MCF 10A (cell line): ENCODE measurements at regions not wholly inside any gene's neighbourhood (a gene's known extent, or its start where the extent isn't known, plus 50 kb on each side); places are given as distances from the start of the nearest gene placed in this dataset.

Experiments used
- BruUV-seq: library from RNA; stranded (reverse); fragments of 400-500 nt; replicated peaks from 2 replicates; lab custom pipeline; 2021; lab: Mats Ljungman, UMichigan
- CTCF ChIA-PET: fragments of 300-600 bp; sonication (Branson Sonifier 250); formaldehyde crosslinking; extraction: SDS; loops from one replicate; lab custom pipeline; 2021; ENCODE audit warnings: antibody characterized with exemption, inconsistent platforms; lab: Yijun Ruan, JAX
- POLR2A ChIA-PET: fragments of 300-600, 350-650 bp; sonication (Branson Sonifier 250); formaldehyde crosslinking; extraction: SDS; loops from one replicate; lab custom pipeline; 2020; ENCODE audit warnings: antibody characterized with exemption, inconsistent platforms; lab: Yijun Ruan, JAX
- DNase-seq: peaks from one replicate; pipeline ENCODE4 v3.0.0-alpha.2; 2018; ENCODE audit not compliant: unreplicated experiment
- H3K27ac Mint-ChIP-seq: one replicate; pipeline ENCODE4 v1.8.0; 2022; ENCODE audit warnings: mild to moderate bottlenecking, low read depth, mixed read lengths; ENCODE audit not compliant: unreplicated experiment
- H3K27me3 Mint-ChIP-seq: one replicate; pipeline ENCODE4 v1.8.0; 2022; ENCODE audit warnings: mixed read lengths; ENCODE audit not compliant: insufficient read depth, unreplicated experiment
- H3K36me3 Mint-ChIP-seq: one replicate; pipeline ENCODE4 v1.8.0; 2022; ENCODE audit warnings: mild to moderate bottlenecking, moderate library complexity, mixed read lengths; ENCODE audit not compliant: insufficient read depth, unreplicated experiment
- H3K4me1 Mint-ChIP-seq: one replicate; pipeline ENCODE4 v1.8.0; 2022; ENCODE audit warnings: mixed read lengths; ENCODE audit not compliant: insufficient read depth, unreplicated experiment
- H3K4me3 Mint-ChIP-seq: one replicate; pipeline ENCODE4 v1.8.0; 2022; ENCODE audit warnings: mild to moderate bottlenecking, moderate library complexity, mixed read lengths; ENCODE audit not compliant: unreplicated experiment
- H3K9me3 Mint-ChIP-seq: one replicate; pipeline ENCODE4 v1.8.0; 2022; ENCODE audit warnings: mixed read lengths; ENCODE audit not compliant: unreplicated experiment
- intact Hi-C: fragments of 100-400 bp; cut with micrococcal nuclease; formaldehyde crosslinking; loops from 2 replicates; pipeline ENCODE4 v1.14.1; 2022
- TF ChIP-seq, protein P1 (sequence below): fragments of 200-600 bp; IDR thresholded peaks from one replicate; pipeline ENCODE4 v1.8.0; 2022; ENCODE audit warnings: antibody characterized with exemption, mild to moderate bottlenecking; ENCODE audit not compliant: unreplicated experiment

DNA sequence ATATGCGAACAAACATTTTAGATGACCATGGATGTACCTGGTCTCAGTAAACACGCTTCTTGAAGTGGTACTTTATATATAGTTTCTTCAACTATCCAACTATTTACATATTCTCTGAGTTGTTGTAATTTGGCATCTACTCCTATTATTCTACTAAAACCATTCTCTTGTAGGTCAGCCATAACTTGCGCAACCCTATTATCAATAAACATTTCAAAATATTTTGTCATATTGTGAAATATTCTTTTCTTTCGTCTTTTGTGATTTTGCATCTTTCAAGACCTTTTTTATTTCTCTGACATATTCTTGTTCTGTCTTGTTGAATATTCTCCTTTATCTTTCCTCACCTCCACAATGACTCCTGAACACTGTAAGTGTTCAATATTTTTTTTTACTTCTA is 753.3 kb downstream of the NXPH1 start:
- ChIA-PET POLR2A (no interaction called here), CTCF (no interaction called here)
- TF ChIP-seq, protein P1, sequence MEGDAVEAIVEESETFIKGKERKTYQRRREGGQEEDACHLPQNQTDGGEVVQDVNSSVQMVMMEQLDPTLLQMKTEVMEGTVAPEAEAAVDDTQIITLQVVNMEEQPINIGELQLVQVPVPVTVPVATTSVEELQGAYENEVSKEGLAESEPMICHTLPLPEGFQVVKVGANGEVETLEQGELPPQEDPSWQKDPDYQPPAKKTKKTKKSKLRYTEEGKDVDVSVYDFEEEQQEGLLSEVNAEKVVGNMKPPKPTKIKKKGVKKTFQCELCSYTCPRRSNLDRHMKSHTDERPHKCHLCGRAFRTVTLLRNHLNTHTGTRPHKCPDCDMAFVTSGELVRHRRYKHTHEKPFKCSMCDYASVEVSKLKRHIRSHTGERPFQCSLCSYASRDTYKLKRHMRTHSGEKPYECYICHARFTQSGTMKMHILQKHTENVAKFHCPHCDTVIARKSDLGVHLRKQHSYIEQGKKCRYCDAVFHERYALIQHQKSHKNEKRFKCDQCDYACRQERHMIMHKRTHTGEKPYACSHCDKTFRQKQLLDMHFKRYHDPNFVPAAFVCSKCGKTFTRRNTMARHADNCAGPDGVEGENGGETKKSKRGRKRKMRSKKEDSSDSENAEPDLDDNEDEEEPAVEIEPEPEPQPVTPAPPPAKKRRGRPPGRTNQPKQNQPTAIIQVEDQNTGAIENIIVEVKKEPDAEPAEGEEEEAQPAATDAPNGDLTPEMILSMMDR: no peak
- Mint-ChIP-seq H3K36me3 (no peaks in the 10 kb centered on the region), H3K4me3 (no peak overlapping the region), H3K9me3 (no peaks in the 10 kb centered on the region), H3K27me3 (no peaks in the 10 kb centered on the region), H3K27ac (no peak overlapping the region), H3K4me1 (no peaks in the 10 kb centered on the region)
- DNase-seq: no peak
- intact Hi-C loops: no loop called here
- no TSS peak for BruUV-seq

DNA sequence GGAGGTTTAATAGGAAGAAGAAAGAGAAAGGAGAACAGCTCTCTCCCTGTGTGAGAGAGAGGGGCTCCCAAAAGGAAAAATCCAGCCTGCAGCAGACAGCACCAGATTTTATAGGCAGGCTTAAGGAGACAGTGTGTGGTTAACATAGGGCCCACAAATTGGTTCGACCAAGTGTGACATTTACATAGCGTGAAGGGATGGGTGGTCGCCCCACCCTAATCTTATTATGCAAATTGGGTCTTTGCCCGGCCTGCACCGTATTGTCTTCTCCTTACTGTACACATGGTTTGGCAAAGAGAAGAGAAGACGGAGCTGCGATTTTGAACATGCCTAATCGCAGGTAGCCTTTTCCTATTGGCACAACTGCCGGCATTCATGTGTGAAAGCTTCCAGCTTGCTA is 756.3 kb downstream of the NXPH1 start:
- DNase-seq: no peak
- ChIA-PET CTCF (no interaction called here), POLR2A (no interaction called here)
- TF ChIP-seq, protein P1: no peak
- BruUV-seq: no TSS peak
- H3K4me3 Mint-ChIP-seq: no peak overlapping the region
- no peaks in the 10 kb centered on the region for H3K9me3 Mint-ChIP-seq
- intact Hi-C loops: no loop called here
- no peaks in the 10 kb centered on the region for H3K27me3 Mint-ChIP-seq
- no peaks in the 10 kb centered on the region for H3K36me3 Mint-ChIP-seq
- H3K4me1 Mint-ChIP-seq: no peaks in the 10 kb centered on the region
- no peak overlapping the region for H3K27ac Mint-ChIP-seq

DNA sequence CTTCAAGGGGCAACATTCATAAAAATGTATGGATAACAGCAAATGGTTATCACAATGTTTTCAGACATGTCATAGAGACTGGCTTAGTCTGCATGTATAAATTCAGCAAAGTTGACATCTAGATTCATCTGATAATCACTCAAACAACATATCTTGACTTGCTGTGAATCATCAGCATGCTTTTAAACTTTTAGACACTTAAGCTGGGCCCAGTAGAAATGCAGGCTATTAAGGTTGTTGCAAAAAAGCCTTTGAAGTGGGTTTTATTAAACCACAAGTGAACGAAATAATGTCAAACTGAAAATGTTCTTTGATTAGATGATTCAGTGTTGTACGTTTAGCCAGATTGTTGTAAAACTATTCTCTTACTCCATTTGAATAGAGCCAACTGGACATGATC is 759.6 kb downstream of the NXPH1 start:
- no peak for DNase-seq
- Mint-ChIP-seq H3K4me1 (no peaks in the 10 kb centered on the region), H3K27me3 (no peaks in the 10 kb centered on the region), H3K9me3 (no peaks in the 10 kb centered on the region), H3K4me3 (no peak overlapping the region), H3K36me3 (no peaks in the 10 kb centered on the region), H3K27ac (no peak overlapping the region)
- ChIA-PET CTCF (interaction anchor here (0.6 kb wide), 2 partner anchors 249 to 1702 kb away, joined by 3 read pairs; no protein-coding TSS in a partner anchor), POLR2A (no interaction called here)
- TF ChIP-seq, protein P1: no peak
- no TSS peak for BruUV-seq
- intact Hi-C loops: no loop called here

DNA sequence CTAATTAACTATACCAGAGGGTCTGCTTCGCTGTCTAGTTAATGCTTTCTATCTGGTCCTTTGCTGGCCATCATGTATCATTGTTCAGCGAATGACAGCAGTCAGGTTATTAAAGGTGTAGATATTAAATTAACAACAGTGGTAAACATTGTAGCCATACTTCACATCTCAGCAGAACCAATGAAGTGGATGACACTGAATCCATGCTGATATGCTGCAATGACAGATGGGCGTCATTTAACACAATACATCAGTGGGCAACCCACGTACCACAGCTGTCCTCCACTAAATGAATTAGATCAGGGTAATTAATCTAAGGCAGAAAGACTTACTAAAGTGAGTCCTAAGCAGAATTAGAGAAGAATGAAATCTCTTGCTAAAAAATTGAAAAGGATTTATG is 767.2 kb downstream of the NXPH1 start:
- intact Hi-C loops: no loop called here
- Mint-ChIP-seq H3K4me1 (no peaks in the 10 kb centered on the region), H3K9me3 (no peaks in the 10 kb centered on the region), H3K27ac (no peak overlapping the region), H3K36me3 (no peaks in the 10 kb centered on the region), H3K27me3 (peaks cover 36% of the 10 kb centered on the region), H3K4me3 (no peak overlapping the region)
- no TSS peak for BruUV-seq
- POLR2A ChIA-PET: no interaction called here
- TF ChIP-seq, protein P1: no peak
- no peak for DNase-seq
- CTCF ChIA-PET: no interaction called here
